Parathyroid adenoma (tissue), 2 donors: ENCODE measurements at regions not wholly inside any gene's neighbourhood (a gene's known extent, or its start where the extent isn't known, plus 50 kb on each side); places are given as distances from the start of the nearest gene placed in this dataset.

Experiments used
- H2AFZ ChIP-seq: fragments of 300-600 bp; sonication (generic); one replicate; pipeline ENCODE4 v1.7.0; 2017; ENCODE audit warnings: antibody characterized with exemption, mild to moderate bottlenecking
- H3K27ac ChIP-seq: fragments of 300-600 bp; sonication (generic); one replicate; pipeline ENCODE4 v1.7.0; 2017
- H3K27me3 ChIP-seq: fragments of 300-600 bp; sonication (generic); one replicate; pipeline ENCODE4 v1.7.0; 2017; ENCODE audit warnings: low read length; ENCODE audit not compliant: control insufficient read depth, insufficient read depth
- H3K36me3 ChIP-seq: fragments of 300-600 bp; sonication (generic); one replicate; pipeline ENCODE4 v1.7.0; 2017; ENCODE audit warnings: low read length; ENCODE audit not compliant: control insufficient read depth, insufficient read depth
- H3K4me1 ChIP-seq: fragments of 300-600 bp; sonication (generic); one replicate; pipeline ENCODE4 v1.7.0; 2017; ENCODE audit warnings: control low read depth
- H3K4me2 ChIP-seq: fragments of 300-600 bp; sonication (generic); one replicate; pipeline ENCODE4 v1.7.0; 2017; ENCODE audit warnings: low read length
- H3K4me3 ChIP-seq: fragments of 300-600 bp; sonication (generic); one replicate; pipeline ENCODE4 v1.7.0; 2017; ENCODE audit warnings: low read depth, low read length
- H3K79me2 ChIP-seq: fragments of 300-600 bp; sonication (generic); one replicate; pipeline ENCODE4 v1.7.0; 2017; ENCODE audit warnings: control low read depth
- H3K9ac ChIP-seq: fragments of 300-600 bp; sonication (generic); one replicate; pipeline ENCODE4 v1.7.0; 2017; ENCODE audit warnings: mild to moderate bottlenecking
- H3K9me3 ChIP-seq: fragments of 300-600 bp; sonication (generic); one replicate; pipeline ENCODE4 v1.7.0; 2017; ENCODE audit warnings: low read length; ENCODE audit not compliant: control insufficient read depth
- CTCF ChIP-seq: fragments of 300-600 bp; sonication (generic); IDR thresholded peaks from one replicate; pipeline ENCODE4 v1.7.0; 2017; ENCODE audit warnings: antibody characterized with exemption, mild to moderate bottlenecking
- donor health status: primary hyperparathyroidism.

GRCh38 chr11:70834277-70834940 lies 418.0 kb downstream of the SHANK2 start:
- H3K79me2 ChIP-seq, result no peaks in the 10 kb centered on the region
- no peaks in the 10 kb centered on the region for H3K4me1 ChIP-seq
- TF ChIP-seq CTCF, result no peak
- no peak overlapping the region for H3K4me3 ChIP-seq
- H3K9me3 ChIP-seq, result no peaks in the 10 kb centered on the region
- H3K36me3 ChIP-seq, result no peaks in the 10 kb centered on the region
- no peaks in the 10 kb centered on the region for H3K27me3 ChIP-seq
- H3K9ac ChIP-seq, result no peak overlapping the region
- H2AFZ ChIP-seq, result no peak overlapping the region
- no peak overlapping the region for H3K27ac ChIP-seq
- no peak overlapping the region for H3K4me2 ChIP-seq

GRCh38 chr11:70834984-70835560 lies 417.3 kb downstream of the SHANK2 start:
- H3K4me2 ChIP-seq, result no peak overlapping the region
- no peak overlapping the region for H2AFZ ChIP-seq
- no peak for TF ChIP-seq CTCF
- H3K4me3 ChIP-seq, result no peak overlapping the region
- no peaks in the 10 kb centered on the region for H3K9me3 ChIP-seq
- no peak overlapping the region for H3K27ac ChIP-seq
- H3K4me1 ChIP-seq, result no peaks in the 10 kb centered on the region
- no peaks in the 10 kb centered on the region for H3K36me3 ChIP-seq
- H3K9ac ChIP-seq, result no peak overlapping the region
- no peaks in the 10 kb centered on the region for H3K27me3 ChIP-seq
- no peaks in the 10 kb centered on the region for H3K79me2 ChIP-seq

GRCh38 chr11:70836071-70836470 lies 416.3 kb downstream of the SHANK2 start:
- Histone ChIP-seq H2AFZ (no peak overlapping the region), H3K9ac (no peak overlapping the region), H3K27me3 (no peaks in the 10 kb centered on the region), H3K36me3 (no peaks in the 10 kb centered on the region), H3K4me1 (no peaks in the 10 kb centered on the region), H3K4me3 (no peak overlapping the region), H3K79me2 (no peaks in the 10 kb centered on the region), H3K27ac (no peak overlapping the region), H3K9me3 (no peaks in the 10 kb centered on the region), H3K4me2 (no peak overlapping the region)
- TF ChIP-seq CTCF, result no peak

GRCh38 chr11:70838198-70838597 lies 414.2 kb downstream of the SHANK2 start:
- H3K4me1 ChIP-seq, result no peaks in the 10 kb centered on the region
- no peak overlapping the region for H3K27ac ChIP-seq
- H3K9me3 ChIP-seq, result no peaks in the 10 kb centered on the region
- H3K36me3 ChIP-seq, result no peaks in the 10 kb centered on the region
- no peak overlapping the region for H3K9ac ChIP-seq
- no peak overlapping the region for H2AFZ ChIP-seq
- H3K27me3 ChIP-seq, result no peaks in the 10 kb centered on the region
- H3K4me2 ChIP-seq, result no peak overlapping the region
- H3K4me3 ChIP-seq, result no peak overlapping the region
- TF ChIP-seq CTCF, result no peak
- H3K79me2 ChIP-seq, result no peaks in the 10 kb centered on the region

GRCh38 chr11:70839851-70840250 lies 412.5 kb downstream of the SHANK2 start:
- no peak overlapping the region for H2AFZ ChIP-seq
- no peak overlapping the region for H3K9ac ChIP-seq
- no peak overlapping the region for H3K4me3 ChIP-seq
- H3K27ac ChIP-seq, result no peak overlapping the region
- no peak overlapping the region for H3K4me2 ChIP-seq
- H3K27me3 ChIP-seq, result no peaks in the 10 kb centered on the region
- no peak for TF ChIP-seq CTCF
- no peaks in the 10 kb centered on the region for H3K79me2 ChIP-seq
- no peaks in the 10 kb centered on the region for H3K4me1 ChIP-seq
- H3K9me3 ChIP-seq, result no peaks in the 10 kb centered on the region
- no peaks in the 10 kb centered on the region for H3K36me3 ChIP-seq
